Esophagus squamous epithelium (tissue), 5 donors: ENCODE measurements at regions not wholly inside any gene's neighbourhood (a gene's known extent, or its start where the extent isn't known, plus 50 kb on each side); places are given as distances from the start of the nearest gene placed in this dataset.
A peak's percentile ranks its signal among the peaks of the same experiment; 100 is the strongest.

ENCODE experiments used
- DNase-seq: peaks from one replicate; lab custom pipeline; 2025; lab: John Stamatoyannopoulos, UW
- H3K27ac ChIP-seq, 4 donors: fragments of 200-600 bp; sonication (generic); one replicate each; pipeline ENCODE4 v1.5.1; 2016 to 2019; ENCODE audit warnings: mild to moderate bottlenecking in 1 of 4
- H3K27me3 ChIP-seq, 4 donors: fragments of 200-600 bp; sonication (generic); 1 replicate in 3 of 4; 2 replicates in 1 of 4; pipeline versions ENCODE4 v1.5.1 to v1.6.0; 2017 to 2021; ENCODE audit warnings: antibody characterized with exemption in 1 of 4
- H3K36me3 ChIP-seq, 3 donors: fragments of 200-600 bp; sonication (generic); one replicate each; pipeline ENCODE4 v1.5.1; 2016 to 2019
- H3K4me1 ChIP-seq, 3 donors: fragments of 200-600 bp; sonication (generic); one replicate each; pipeline ENCODE4 v1.5.1; 2017 to 2019
- H3K4me3 ChIP-seq, 4 donors: fragments of 200-600 bp; sonication (generic); 1 replicate in 3 of 4; 2 replicates in 1 of 4; pipeline ENCODE4 v1.5.1; 2016 to 2019; ENCODE audit warnings: mild to moderate bottlenecking in 2 of 4, moderate library complexity in 1 of 4
- H3K9me3 ChIP-seq, 3 donors: fragments of 200-600 bp; sonication (generic); one replicate each; pipeline ENCODE4 v1.5.1; 2016 to 2019
- POLR2A ChIP-seq, 4 donors: fragments of 450-650 bp; IDR thresholded peaks; one replicate each; pipeline ENCODE4 v1.6.1; 2017; ENCODE audit warnings: antibody characterized with exemption in 4 of 4, mild to moderate bottlenecking in 4 of 4, moderate library complexity in 3 of 4
- WGBS, 2 donors: methylation state at CpG; one replicate each; pipeline ENCODE4 v1.1.5; 2018; 5-methylcytosine and 5-hydroxymethylcytosine counted together
- intact Hi-C: fragments of 100-400 bp; cut with DNase I; formaldehyde crosslinking; loops from one replicate; pipeline ENCODE4 v1.15.0; 2022
- TF ChIP-seq, protein P1 (sequence below), 6 experiments: fragments of 450-650 bp in 4 of 6; fragments of 200-600 bp in 2 of 6; sonication (generic) in 2 of 6; IDR thresholded peaks; one replicate each; pipeline ENCODE4 v1.5.1; 2016 to 2019; ENCODE audit warnings: antibody characterized with exemption in 6 of 6, mild to moderate bottlenecking in 4 of 6, moderate library complexity in 4 of 6
- donor health status: DM: yes; HTN: yes; CAD: no.

DNA sequence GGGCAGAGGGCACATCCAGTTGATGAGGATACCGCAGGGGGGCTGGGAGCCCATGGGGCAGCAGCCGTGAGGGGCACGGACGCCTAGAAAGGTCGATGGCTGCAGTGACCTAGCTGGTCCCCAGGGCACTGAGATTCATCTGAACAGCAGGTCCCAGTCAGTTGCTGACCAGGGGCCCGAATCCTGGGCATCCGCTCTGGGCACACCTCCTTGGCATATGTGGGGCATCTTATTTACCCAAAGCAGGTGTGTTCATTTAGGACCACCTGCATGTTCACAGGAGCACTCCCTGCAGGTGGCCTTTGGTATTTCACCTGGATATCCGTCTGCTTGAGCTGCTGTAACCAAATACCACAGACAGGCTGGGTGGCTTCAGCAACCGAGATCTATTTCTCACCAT is 72.0 kb upstream of the ODC1 start:
- H3K27me3 ChIP-seq = no peaks in the 10 kb centered on the region
- DNase-seq = no peak
- H3K4me3 ChIP-seq = no peak overlapping the region
- intact Hi-C loops = no loop called here
- no peak for TF ChIP-seq POLR2A (IDR thresholded peaks at IDR 0.05)
- TF ChIP-seq, protein P1, sequence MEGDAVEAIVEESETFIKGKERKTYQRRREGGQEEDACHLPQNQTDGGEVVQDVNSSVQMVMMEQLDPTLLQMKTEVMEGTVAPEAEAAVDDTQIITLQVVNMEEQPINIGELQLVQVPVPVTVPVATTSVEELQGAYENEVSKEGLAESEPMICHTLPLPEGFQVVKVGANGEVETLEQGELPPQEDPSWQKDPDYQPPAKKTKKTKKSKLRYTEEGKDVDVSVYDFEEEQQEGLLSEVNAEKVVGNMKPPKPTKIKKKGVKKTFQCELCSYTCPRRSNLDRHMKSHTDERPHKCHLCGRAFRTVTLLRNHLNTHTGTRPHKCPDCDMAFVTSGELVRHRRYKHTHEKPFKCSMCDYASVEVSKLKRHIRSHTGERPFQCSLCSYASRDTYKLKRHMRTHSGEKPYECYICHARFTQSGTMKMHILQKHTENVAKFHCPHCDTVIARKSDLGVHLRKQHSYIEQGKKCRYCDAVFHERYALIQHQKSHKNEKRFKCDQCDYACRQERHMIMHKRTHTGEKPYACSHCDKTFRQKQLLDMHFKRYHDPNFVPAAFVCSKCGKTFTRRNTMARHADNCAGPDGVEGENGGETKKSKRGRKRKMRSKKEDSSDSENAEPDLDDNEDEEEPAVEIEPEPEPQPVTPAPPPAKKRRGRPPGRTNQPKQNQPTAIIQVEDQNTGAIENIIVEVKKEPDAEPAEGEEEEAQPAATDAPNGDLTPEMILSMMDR (IDR thresholded peaks at IDR 0.05) = peak in 2 of 6 experiments; percentile 4 to 20
- H3K4me1 ChIP-seq = no peaks in the 10 kb centered on the region
- H3K9me3 ChIP-seq = peaks cover 0 to 19% (median 17%) of the 10 kb centered on the region in 3 donors
- no peak overlapping the region for H3K27ac ChIP-seq
- WGBS, 2 donors = 78 to 95% methylated on average over 5 to 9 of the region's 9 CpGs
- H3K36me3 ChIP-seq = no peaks in the 10 kb centered on the region

DNA sequence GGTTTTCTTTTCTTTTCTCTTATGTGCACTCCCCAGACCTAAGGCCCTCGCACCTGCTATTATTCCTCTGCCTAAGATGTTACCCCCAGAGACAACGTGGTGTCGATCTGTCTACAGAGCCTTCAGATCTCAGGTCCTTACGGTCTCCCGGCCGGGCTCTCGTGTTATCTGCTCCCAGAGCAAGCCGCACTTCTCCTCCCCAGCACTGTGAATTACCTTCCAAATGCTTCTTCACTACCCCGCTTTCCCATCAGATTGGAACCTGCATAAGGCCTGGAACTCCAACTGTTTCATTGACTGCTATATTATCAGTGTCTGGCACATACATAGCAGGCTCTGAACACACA is 71.2 kb upstream of the ODC1 start:
- Histone ChIP-seq H3K36me3 (no peaks in the 10 kb centered on the region), H3K4me1 (peaks cover 0 to 3% (median 0%) of the 10 kb centered on the region in 3 donors), H3K4me3 (no peak overlapping the region), H3K27me3 (no peaks in the 10 kb centered on the region), H3K9me3 (peaks cover 0 to 20% (median 20%) of the 10 kb centered on the region in 3 donors), H3K27ac (no peak overlapping the region)
- DNase-seq = no peak
- 88 to 95% methylated on average over 9 of the region's 9 CpGs for WGBS, 2 donors
- no peak for TF ChIP-seq POLR2A (IDR thresholded peaks at IDR 0.05)
- TF ChIP-seq, protein P1 (IDR thresholded peaks at IDR 0.05) = no peak
- intact Hi-C loops = no loop called here

DNA sequence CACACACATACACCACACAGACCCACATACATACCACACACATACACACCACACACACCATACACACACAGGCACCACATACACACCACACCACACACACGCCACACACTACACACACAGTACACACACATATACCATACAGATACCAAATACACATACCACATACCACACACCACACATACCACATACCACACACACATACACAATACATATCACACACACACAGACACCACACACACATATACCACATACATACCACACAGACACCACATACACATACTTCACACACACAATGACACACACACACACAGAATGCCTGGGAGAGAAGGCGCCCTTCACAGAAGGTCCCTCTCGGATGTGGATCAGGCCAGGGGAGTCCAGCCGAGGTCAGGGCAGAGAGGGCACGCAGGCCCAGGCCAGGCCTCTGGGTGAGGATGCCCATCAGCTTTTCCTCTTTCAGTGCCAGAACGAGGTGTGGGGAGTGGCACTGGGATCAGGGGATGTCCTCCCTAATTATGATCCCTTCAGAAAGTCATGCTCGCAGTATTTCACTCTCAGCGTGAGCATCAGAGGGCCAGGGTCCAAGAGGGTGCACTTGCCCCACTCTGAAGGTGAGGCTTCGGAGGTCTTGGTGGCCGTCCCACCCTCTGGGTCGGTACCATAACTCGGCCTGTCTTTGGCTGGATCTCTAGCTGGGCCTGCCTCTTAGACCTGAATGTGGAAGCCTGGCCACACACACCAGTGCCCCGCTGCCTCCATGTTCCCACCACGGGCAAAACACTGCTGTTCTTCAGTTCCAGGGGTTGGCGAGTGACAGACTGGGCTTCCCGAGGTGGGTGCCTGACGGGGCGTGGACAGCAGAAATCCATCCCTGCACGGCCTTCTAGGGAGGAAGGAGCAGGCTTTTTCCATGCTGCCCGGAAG is 70.6 kb upstream of the ODC1 start:
- H3K27me3 ChIP-seq = no peaks in the 10 kb centered on the region
- no peak for DNase-seq
- no peak overlapping the region for H3K27ac ChIP-seq
- TF ChIP-seq, protein P1 (IDR thresholded peaks at IDR 0.05) = no peak
- no peak for TF ChIP-seq POLR2A (IDR thresholded peaks at IDR 0.05)
- peaks cover 0 to 20% (median 20%) of the 10 kb centered on the region in 3 donors for H3K9me3 ChIP-seq
- intact Hi-C loops = no loop called here
- WGBS, 2 donors = 93% methylated on average over 11 to 17 of the region's 20 CpGs
- peaks cover 0 to 6% (median 0%) of the 10 kb centered on the region in 3 donors for H3K4me1 ChIP-seq
- no peaks in the 10 kb centered on the region for H3K36me3 ChIP-seq
- H3K4me3 ChIP-seq = no peak overlapping the region

DNA sequence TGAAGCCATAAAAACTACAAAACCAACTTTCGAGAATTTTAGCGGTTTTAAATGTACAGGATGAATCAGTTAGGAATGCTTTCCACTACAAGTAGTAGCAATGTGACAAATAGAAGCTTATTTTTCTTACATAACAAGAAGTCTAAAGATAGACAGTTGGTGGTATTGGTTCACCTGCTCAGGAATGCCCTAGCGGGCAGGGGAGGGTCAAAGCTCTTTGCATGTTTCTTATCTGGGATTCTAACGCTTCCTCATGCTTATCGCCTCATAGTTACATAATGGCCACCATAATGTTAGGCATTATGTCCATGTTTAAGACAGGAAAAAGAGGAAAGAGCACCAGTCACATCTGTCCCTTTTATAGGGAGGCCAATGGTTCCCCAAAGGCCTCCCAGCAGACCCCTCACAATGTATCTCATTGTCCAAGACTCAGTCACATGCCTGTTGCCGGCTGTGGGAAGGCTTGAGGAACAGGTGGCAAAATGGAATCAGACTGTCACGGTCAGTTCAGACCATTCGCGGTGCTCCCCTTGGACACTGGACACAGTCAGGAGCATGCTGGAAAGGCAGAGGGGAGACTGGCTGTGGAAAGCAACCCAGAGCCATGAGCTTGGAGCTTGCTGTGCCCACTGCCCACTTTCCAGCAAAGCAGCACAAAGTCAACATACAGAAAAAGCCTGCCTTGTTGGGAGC is 69.4 kb upstream of the ODC1 start:
- no peaks in the 10 kb centered on the region for H3K36me3 ChIP-seq
- TF ChIP-seq POLR2A (IDR thresholded peaks at IDR 0.05) = no peak
- TF ChIP-seq, protein P1 (IDR thresholded peaks at IDR 0.05) = no peak
- H3K9me3 ChIP-seq = peaks cover 0 to 20% (median 20%) of the 10 kb centered on the region in 3 donors
- DNase-seq = no peak
- H3K27me3 ChIP-seq = no peaks in the 10 kb centered on the region
- 92 to 95% methylated on average over 5 of the region's 9 CpGs for WGBS, 2 donors
- peaks cover 0 to 6% (median 0%) of the 10 kb centered on the region in 3 donors for H3K4me1 ChIP-seq
- H3K27ac ChIP-seq = no peak overlapping the region
- no peak overlapping the region for H3K4me3 ChIP-seq
- intact Hi-C loops = no loop called here

DNA sequence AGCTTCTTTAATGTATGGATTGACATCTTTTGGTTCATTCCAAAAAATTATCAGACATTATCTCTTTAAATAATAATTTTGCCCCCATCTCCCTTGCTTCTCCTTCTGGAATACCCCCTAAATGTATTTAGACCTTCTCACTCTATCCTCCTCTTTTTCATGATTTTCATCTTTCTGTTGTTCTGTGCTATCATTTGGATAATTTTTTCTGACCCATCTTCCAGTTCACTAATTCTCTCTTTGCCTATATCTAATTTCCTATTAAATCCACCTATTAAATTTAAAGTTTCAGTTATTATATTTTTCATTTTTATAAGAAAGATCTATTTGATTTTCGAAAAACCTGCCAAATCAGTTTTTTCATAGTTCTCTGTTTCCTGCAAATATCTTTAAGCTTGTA is 67.8 kb upstream of the ODC1 start:
- no peaks in the 10 kb centered on the region for H3K36me3 ChIP-seq
- H3K27me3 ChIP-seq = no peaks in the 10 kb centered on the region
- TF ChIP-seq POLR2A (IDR thresholded peaks at IDR 0.05) = no peak
- TF ChIP-seq, protein P1 (IDR thresholded peaks at IDR 0.05) = no peak
- no peak for DNase-seq
- H3K27ac ChIP-seq = no peak overlapping the region
- H3K4me3 ChIP-seq = no peak overlapping the region
- peaks cover 0 to 6% (median 0%) of the 10 kb centered on the region in 3 donors for H3K4me1 ChIP-seq
- 27 to 64% methylated on average over 1 of the region's 1 CpG for WGBS, 2 donors
- intact Hi-C loops = no loop called here
- peaks cover 0 to 20% (median 20%) of the 10 kb centered on the region in 3 donors for H3K9me3 ChIP-seq
